AG09309 (cell line): ENCODE measurements at regions not wholly inside any gene's neighbourhood (a gene's known extent, or its start where the extent isn't known, plus 50 kb on each side); places are given as distances from the start of the nearest gene placed in this dataset.

Experiments used
- DNase-seq: peaks from one replicate; pipeline ENCODE4 v3.0.0-alpha.2; 2010; ENCODE audit warnings: low read depth
- H3K4me3 ChIP-seq: 2 replicates; pipeline ENCODE4 v1.5.1; 2011; ENCODE audit warnings: mild to moderate bottlenecking, low read depth, low read length, moderate library complexity; ENCODE audit not compliant: control insufficient read depth
- CTCF ChIP-seq: IDR thresholded peaks from 2 replicates; pipeline ENCODE4 v1.5.1; 2011; ENCODE audit warnings: mild to moderate bottlenecking, low read depth, low read length, inconsistent platforms; ENCODE audit not compliant: insufficient read depth, control insufficient read depth; ENCODE audit errors: missing control alignments

GRCh38 chr1:13994386-13994785, 294.4 kb downstream of the PRDM2 start:
- DNase-seq: no peak
- no peak overlapping the region for H3K4me3 ChIP-seq
- no peak for TF ChIP-seq CTCF

- TF ChIP-seq CTCF: no peak
- no peak overlapping the region for H3K4me3 ChIP-seq
- DNase-seq: no peak
These were observed 296.3 kb downstream of the PRDM2 start for GRCh38 chr1:13996334-13996733.

- TF ChIP-seq CTCF: no peak
These were observed 303.6 kb downstream of the PRDM2 start for GRCh38 chr1:14003552-14003951.

GRCh38 chr1:14009582-14009981, 309.6 kb downstream of the PRDM2 start:
- no peak overlapping the region for H3K4me3 ChIP-seq
- TF ChIP-seq CTCF: no peak
- no peak for DNase-seq

More at GRCh38 chr1:14003552-14003951, 303.6 kb downstream of the PRDM2 start:
- H3K4me3 ChIP-seq: no peak overlapping the region
- no peak for DNase-seq

GRCh38 chr1:14010476-14010875, 310.5 kb downstream of the PRDM2 start:
- no peak for DNase-seq
- H3K4me3 ChIP-seq: no peak overlapping the region
- no peak for TF ChIP-seq CTCF

GRCh38 chr1:14011132-14011531, 311.1 kb downstream of the PRDM2 start:
- no peak for DNase-seq
- no peak for TF ChIP-seq CTCF
- no peak overlapping the region for H3K4me3 ChIP-seq

GRCh38 chr1:14011888-14012287, 311.9 kb downstream of the PRDM2 start:
- DNase-seq: no peak
- TF ChIP-seq CTCF: no peak
- H3K4me3 ChIP-seq: no peak overlapping the region
